NCI-H1092 treated with DMSO at 0.1 percent for 48 hours (cell line): ENCODE measurements at regions not wholly inside any gene's neighbourhood (a gene's known extent, or its start where the extent isn't known, plus 50 kb on each side); places are given as distances from the start of the nearest gene placed in this dataset.

Source experiments
- DNase-seq: peaks from one replicate; lab custom pipeline; 2025; lab: John Stamatoyannopoulos, UW

GRCh38 chr1:57922130-57922529, 498.3 kb upstream of the DAB1 start:
- no peak for DNase-seq

- no peak for DNase-seq
Observed at GRCh38 chr1:57916041-57916440, 492.2 kb upstream of the DAB1 start.

GRCh38 chr1:57911427-57911826, 487.6 kb upstream of the DAB1 start:
- DNase-seq = no peak

- DNase-seq = no peak
Observed at GRCh38 chr1:57910782-57911181, 486.9 kb upstream of the DAB1 start.

GRCh38 chr1:57910305-57910704, 486.4 kb upstream of the DAB1 start:
- no peak for DNase-seq

- DNase-seq = no peak
Observed at GRCh38 chr1:57908147-57908890, 484.5 kb upstream of the DAB1 start.

- DNase-seq = no peak
Observed at GRCh38 chr1:57901208-57901919, 477.5 kb upstream of the DAB1 start.

- DNase-seq = no peak
Observed at GRCh38 chr1:57898531-57898930, 474.7 kb upstream of the DAB1 start.

- DNase-seq = no peak
Observed at GRCh38 chr1:57897581-57897980, 473.7 kb upstream of the DAB1 start.

GRCh38 chr1:57894315-57894714, 470.5 kb upstream of the DAB1 start:
- no peak for DNase-seq

- no peak for DNase-seq
Observed at GRCh38 chr1:57889676-57890320, 465.9 kb upstream of the DAB1 start.

- DNase-seq = no peak
Observed at GRCh38 chr1:57887964-57888491, 464.2 kb upstream of the DAB1 start.

GRCh38 chr1:57886376-57886775, 462.5 kb upstream of the DAB1 start:
- no peak for DNase-seq

GRCh38 chr1:57883642-57883995, 459.8 kb upstream of the DAB1 start:
- DNase-seq = no peak

GRCh38 chr1:57882934-57883641, 459.2 kb upstream of the DAB1 start:
- DNase-seq = no peak

- no peak for DNase-seq
Observed at GRCh38 chr1:57882072-57882471, 458.2 kb upstream of the DAB1 start.

- DNase-seq = no peak
Observed at GRCh38 chr1:57881639-57882038, 457.8 kb upstream of the DAB1 start.

GRCh38 chr1:57879700-57880099, 455.8 kb upstream of the DAB1 start:
- DNase-seq = no peak

GRCh38 chr1:57874418-57874877, 450.6 kb upstream of the DAB1 start:
- DNase-seq = no peak

- DNase-seq = no peak
Observed at GRCh38 chr1:57872913-57873312, 449.1 kb upstream of the DAB1 start.

GRCh38 chr1:57868908-57869307, 445.0 kb upstream of the DAB1 start:
- DNase-seq = no peak

GRCh38 chr1:57868239-57868638, 444.4 kb upstream of the DAB1 start:
- DNase-seq = no peak
